HepG2 (cell line): ENCODE measurements at regions not wholly inside any gene's neighbourhood (a gene's known extent, or its start where the extent isn't known, plus 50 kb on each side); places are given as distances from the start of the nearest gene placed in this dataset.

Experiments used
- ATAC-seq: fragments of 200-7000 bp; cut with Tn5 transposase; 3 replicates; pipeline ENCODE4 v1.9.1; 2020; ENCODE audit warnings: mild to moderate bottlenecking, moderate library complexity
- BruUV-seq: library from RNA; stranded (reverse); fragments of 400-500 nt; replicated peaks from 2 replicates; lab custom pipeline; 2021; lab: Mats Ljungman, UMichigan
- CTCF ChIA-PET: fragments of 300-600 bp; formaldehyde crosslinking; extraction: SDS; loops from one replicate; lab custom pipeline; 2021; ENCODE audit warnings: low total read pairs, inconsistent platforms, low intra/inter-chr PET ratio; lab: Yijun Ruan, JAX
- POLR2A ChIA-PET: fragments of 350-600 bp; sonication (Branson Sonifier 250); formaldehyde crosslinking; loops from one replicate; lab custom pipeline; 2020; ENCODE audit warnings: antibody characterized with exemption, inconsistent platforms; lab: Yijun Ruan, JAX
- DNase-seq: peaks from one replicate; pipeline ENCODE4 v3.0.0-alpha.2; 2015; ENCODE audit warnings: low spot score
- FAIRE-seq: peaks from 3 replicates; lab custom pipeline; 2011; peaks lifted over from hg19 to GRCh38; lab: Jason Lieb, UNC
- H2AFZ ChIP-seq: one replicate; pipeline ENCODE4 v1.6.1; 2011; ENCODE audit warnings: low read length, inconsistent platforms
- H3K27ac ChIP-seq: fragments of 300-600 bp; 3 replicates; pipeline ENCODE4 v1.8.0; 2011; ENCODE audit warnings: mixed run types, mild to moderate bottlenecking, mixed read lengths, low read length, inconsistent platforms; ENCODE audit not compliant: insufficient read depth; ENCODE audit errors: extremely low read length
- H3K27me3 ChIP-seq, 2 experiments: fragments of 200-600 bp in 1 of 2; 2 replicates in 1 of 2; 3 replicates in 1 of 2; pipeline versions ENCODE4 v1.6.0 to v1.8.0; 2011; ENCODE audit warnings: low read length in 2 of 2, mild to moderate bottlenecking in 2 of 2, moderate library complexity in 2 of 2, inconsistent platforms in 1 of 2; ENCODE audit not compliant: insufficient read depth in 2 of 2, control insufficient read depth in 1 of 2
- H3K36me3 ChIP-seq, 2 experiments: fragments of 200-600 bp in 1 of 2; replicated peaks in 1 of 2; 2 replicates in 1 of 2; 3 replicates in 1 of 2; pipeline versions ENCODE4 v1.5.1 to v1.8.0; 2011; ENCODE audit warnings: low read length in 2 of 2, inconsistent platforms in 1 of 2; ENCODE audit not compliant: insufficient read depth in 2 of 2, control insufficient read depth in 1 of 2
- H3K4me1 ChIP-seq: 2 replicates; pipeline ENCODE4 v1.5.1; 2012; ENCODE audit warnings: low read length, inconsistent platforms; ENCODE audit not compliant: insufficient read depth
- H3K4me2 ChIP-seq: 2 replicates; pipeline ENCODE4 v1.6.0; 2011; ENCODE audit warnings: low read depth, low read length, inconsistent platforms
- H3K4me3 ChIP-seq, 3 experiments: fragments of 200-600 bp in 1 of 3; sonication (generic), shearing (Covaris generic) in 1 of 3; replicated peaks in 1 of 3; 2 replicates each; pipeline ENCODE4 v1.5.1; 2011 to 2016; ENCODE audit warnings: low read length in 3 of 3, inconsistent platforms in 2 of 3, low read depth in 2 of 3, mild to moderate bottlenecking in 2 of 3, control low read depth in 1 of 3, mixed read lengths in 1 of 3; ENCODE audit not compliant: insufficient read depth in 1 of 3
- H3K79me2 ChIP-seq: one replicate; pipeline ENCODE4 v1.6.1; 2011; ENCODE audit warnings: low read length, inconsistent platforms; ENCODE audit not compliant: insufficient read depth
- H3K9ac ChIP-seq: 2 replicates; pipeline ENCODE4 v1.6.0; 2011; ENCODE audit warnings: mild to moderate bottlenecking, low read depth, low read length, inconsistent platforms; ENCODE audit not compliant: insufficient read depth
- H3K9me3 ChIP-seq: 2 replicates; pipeline ENCODE4 v1.5.1; 2012; ENCODE audit warnings: mild to moderate bottlenecking, low read length
- H4K20me1 ChIP-seq: 2 replicates; pipeline ENCODE4 v1.6.0; 2011; ENCODE audit warnings: inconsistent platforms, mild to moderate bottlenecking, low read length, moderate library complexity; ENCODE audit not compliant: insufficient read depth
- ATF7-NPFF ChIP-seq: sonication (generic); formaldehyde crosslinking; IDR thresholded peaks from 2 replicates; pipeline ENCODE4 v1.8.1; 2023; ENCODE audit warnings: mild to moderate bottlenecking, low read depth, missing genetic modification reagents, moderate library complexity
- ERF ChIP-seq: IDR thresholded peaks from 2 replicates; pipeline ENCODE4 v1.6.1; 2018; ENCODE audit warnings: missing biosample characterization, missing genetic modification reagents
- IKZF1 ChIP-seq: fragments of 450-650 bp; IDR thresholded peaks from 2 replicates; pipeline ENCODE4 v1.7.1; 2016
- MED8 ChIP-seq: sonication (generic); formaldehyde crosslinking; IDR thresholded peaks from 2 replicates; pipeline ENCODE4 v1.8.1; 2023; ENCODE audit warnings: mild to moderate bottlenecking, missing genetic modification reagents; ENCODE audit not compliant: insufficient replicate concordance
- MLX ChIP-seq: IDR thresholded peaks from 2 replicates; pipeline ENCODE4 v1.6.1; 2016
- NFIC ChIP-seq: IDR thresholded peaks from 2 replicates; pipeline ENCODE4 v1.6.1; 2012; ENCODE audit warnings: mild to moderate bottlenecking, low read length, inconsistent platforms
- USF2 ChIP-seq, 2 experiments: sonication (generic) in 1 of 2; formaldehyde crosslinking in 1 of 2; IDR thresholded peaks; 2 replicates each; pipeline versions ENCODE4 v1.5.1 to v1.6.1; 2011 to 2020; ENCODE audit warnings: borderline replicate concordance in 1 of 2, low read depth in 1 of 2, low read length in 1 of 2, mild to moderate bottlenecking in 1 of 2, missing genetic modification reagents in 1 of 2, moderate library complexity in 1 of 2
- ZFP82 ChIP-seq: sonication (generic); formaldehyde crosslinking; IDR thresholded peaks from 2 replicates; pipeline ENCODE4 v1.5.1; 2020; ENCODE audit warnings: mild to moderate bottlenecking, missing genetic modification reagents, borderline replicate concordance
- ZNF264 ChIP-seq: sonication (generic); formaldehyde crosslinking; IDR thresholded peaks from 2 replicates; pipeline ENCODE4 v1.4.0; 2020; ENCODE audit warnings: missing genetic modification reagents
- ZNF296 ChIP-seq: sonication (generic); formaldehyde crosslinking; conservative IDR thresholded peaks from 2 replicates; pipeline ENCODE4 v1.5.0; 2020; ENCODE audit warnings: mild to moderate bottlenecking, missing genetic modification reagents
- ZNF724P ChIP-seq: sonication (generic); formaldehyde crosslinking; IDR thresholded peaks from 2 replicates; pipeline ENCODE4 v1.8.0; 2022; ENCODE audit warnings: missing genetic modification reagents, borderline replicate concordance
- ZNF772 ChIP-seq: sonication (generic); formaldehyde crosslinking; IDR thresholded peaks from 2 replicates; pipeline ENCODE4 v1.5.0; 2020; ENCODE audit warnings: mild to moderate bottlenecking, missing genetic modification reagents
- WGBS: methylation state at CpG from one replicate; pipeline ENCODE4 v1.1.6; 2017; ENCODE audit warnings: low lambda C conversion rate; 5-methylcytosine and 5-hydroxymethylcytosine counted together
- in situ Hi-C: cut with HindIII; loops from 2 replicates; pipeline ENCODE4 v1.10.0; 2017; ENCODE audit warnings: low pct_unique_long_range_greater_than_20kb; ENCODE audit not compliant: extremely low pct_ligation_motif_present
- intact Hi-C: fragments of 100-400 bp; cut with micrococcal nuclease; formaldehyde crosslinking; loops from one replicate; pipeline ENCODE4 v1.10.0; 2022; ENCODE audit not compliant: unreplicated experiment

GRCh38 chrX:137178392-137178791, 144.6 kb upstream of the GPR101 start:
- Histone ChIP-seq H3K9ac (no peak overlapping the region), H3K27ac (no peak overlapping the region), H3K4me2 (no peak overlapping the region), H3K9me3 (no peaks in the 10 kb centered on the region), H3K36me3 (no peaks in the 10 kb centered on the region), H3K4me1 (no peaks in the 10 kb centered on the region), H2AFZ (no peak overlapping the region), H4K20me1 (no peaks in the 10 kb centered on the region)
- CTCF ChIA-PET, result no interaction called here
- POLR2A ChIA-PET, result no interaction called here
- BruUV-seq, result no TSS peak
- TF ChIP-seq ATF7-NPFF (CRISPR knock-in tag) (no peak), NFIC (no peak), ZFP82 (CRISPR knock-in tag) (no peak), ZNF264 (CRISPR knock-in tag) (no peak), ZNF772 (no peak), MED8 (no peak), ZNF724P (CRISPR knock-in tag) (no peak), ZNF296 (no peak), MLX (CRISPR knock-in tag) (no peak), IKZF1 (no peak), USF2 (IDR thresholded peaks at IDR 0.05; ENCODE audit: low read depth, low read length) (no peak), USF2 (CRISPR knock-in tag; IDR thresholded peaks at IDR 0.05; ENCODE audit: borderline replicate concordance) (no peak), ERF (CRISPR knock-in tag) (no peak)
- TF ChIP-seq, all 625 proteins: peak for 0
- Histone ChIP-seq H3K27me3 (no peaks in the 10 kb centered on the region), H3K79me2 (no peaks in the 10 kb centered on the region), H3K4me3 (no peak overlapping the region)
- ATAC-seq, result no peak
- FAIRE-seq, result no peak
- intact Hi-C loops, result no loop called here
- in situ Hi-C loops, result no loop called here
- DNase-seq, result no peak
- WGBS, result 0% methylated on average over 2 of the region's 3 CpGs
